ENCODE measurements at regions not wholly inside any gene's neighbourhood (a gene's known extent, or its start where the extent isn't known, plus 50 kb on each side); places are given as distances from the start of the nearest gene placed in this dataset.

- ATAC-seq, result no peak
- ChIA-PET POLR2A (ENCODE audit: unreplicated experiment) (no interaction called here), CTCF (no interaction called here)
- H3F3A ChIP-seq (ENCODE audit: low read length, unreplicated experiment), result no peaks in the 10 kb centered on the region
- H3K4me2 ChIP-seq (ENCODE audit: low read length), result no peak overlapping the region
- H3K9ac ChIP-seq (ENCODE audit: low read length), result no peak overlapping the region
- BruUV-seq (replicated peaks), result no TSS peak
- H4K20me1 ChIP-seq (ENCODE audit: low read length), result no peaks in the 10 kb centered on the region
- no peak overlapping the region for H3K4me3 ChIP-seq (ENCODE audit: low read length)
- TF ChIP-seq CTCF (conservative IDR thresholded peaks at IDR 0.05; ENCODE audit: low read depth, low read length), result no peak
- TF ChIP-seq EZH2phosphoT487 (IDR thresholded peaks at IDR 0.05; ENCODE audit: borderline replicate concordance, low read length), result no peak
- no peak for TF ChIP-seq EZH2 (IDR thresholded peaks at IDR 0.05; ENCODE audit: low read length, unreplicated experiment)
- H2AFZ ChIP-seq (ENCODE audit: low read length), result no peak overlapping the region
- H3K9me3 ChIP-seq (ENCODE audit: low read length), result no peaks in the 10 kb centered on the region
- H3K27me3 ChIP-seq (ENCODE audit: low read length), result no peaks in the 10 kb centered on the region
- H3K9me2 ChIP-seq (replicated peaks; ENCODE audit: low read length), result no peaks in the 10 kb centered on the region
- DNase-seq, result no peak
- no peaks in the 10 kb centered on the region for H3K4me1 ChIP-seq (ENCODE audit: insufficient read depth, low read length)
- intact Hi-C loops (cut with micrococcal nuclease), result no loop called here
- H3K36me3 ChIP-seq (ENCODE audit: low read depth, low read length), result no peaks in the 10 kb centered on the region
- no peak overlapping the region for H3K27ac ChIP-seq (ENCODE audit: low read length)
- H3K79me2 ChIP-seq (ENCODE audit: low read length), result no peaks in the 10 kb centered on the region
Observed at GRCh38 chr1:78419309-78419708, 71.5 kb upstream of the PTGFR start.

- no peak for DNase-seq
- H3K36me3 ChIP-seq (ENCODE audit: low read depth, low read length), result no peaks in the 10 kb centered on the region
- no peaks in the 10 kb centered on the region for H3K9me2 ChIP-seq (replicated peaks; ENCODE audit: low read length)
- 0 out of 2 replicates have a peak, but pooled peaks cover 7% of the 10 kb centered on the region for H3K4me1 ChIP-seq (ENCODE audit: insufficient read depth, low read length)
- H3F3A ChIP-seq (ENCODE audit: low read length, unreplicated experiment), result no peaks in the 10 kb centered on the region
- BruUV-seq (replicated peaks), result no TSS peak
- H3K27me3 ChIP-seq (ENCODE audit: low read length), result no peaks in the 10 kb centered on the region
- ChIA-PET CTCF (no interaction called here), POLR2A (ENCODE audit: unreplicated experiment) (no interaction called here)
- no peak overlapping the region for H3K4me2 ChIP-seq (ENCODE audit: low read length)
- H3K27ac ChIP-seq (ENCODE audit: low read length), result no peak overlapping the region
- ATAC-seq, result no peak
- TF ChIP-seq EZH2 (IDR thresholded peaks at IDR 0.05; ENCODE audit: low read length, unreplicated experiment), result no peak
- no peak for TF ChIP-seq EZH2phosphoT487 (IDR thresholded peaks at IDR 0.05; ENCODE audit: borderline replicate concordance, low read length)
- no peak for TF ChIP-seq CTCF (conservative IDR thresholded peaks at IDR 0.05; ENCODE audit: low read depth, low read length)
- no peak overlapping the region for H2AFZ ChIP-seq (ENCODE audit: low read length)
- intact Hi-C loops (cut with micrococcal nuclease), result no loop called here
- H3K4me3 ChIP-seq (ENCODE audit: low read length), result no peak overlapping the region
- H3K9ac ChIP-seq (ENCODE audit: low read length), result no peak overlapping the region
- no peaks in the 10 kb centered on the region for H3K79me2 ChIP-seq (ENCODE audit: low read length)
- no peaks in the 10 kb centered on the region for H4K20me1 ChIP-seq (ENCODE audit: low read length)
- H3K9me3 ChIP-seq (ENCODE audit: low read length), result no peaks in the 10 kb centered on the region
Observed at GRCh38 chr1:78420181-78420580, 70.6 kb upstream of the PTGFR start.

GRCh38 chr1:78420688-78421087 lies 70.1 kb upstream of the PTGFR start:
- Histone ChIP-seq H3K79me2 (ENCODE audit: low read length) (no peaks in the 10 kb centered on the region), H3K9me2 (replicated peaks; ENCODE audit: low read length) (no peaks in the 10 kb centered on the region), H3K27ac (ENCODE audit: low read length) (no peak overlapping the region), H3K36me3 (ENCODE audit: low read depth, low read length) (no peaks in the 10 kb centered on the region), H3K27me3 (ENCODE audit: low read length) (no peaks in the 10 kb centered on the region), H4K20me1 (ENCODE audit: low read length) (no peaks in the 10 kb centered on the region), H2AFZ (ENCODE audit: low read length) (no peak overlapping the region), H3K9ac (ENCODE audit: low read length) (no peak overlapping the region), H3K4me2 (ENCODE audit: low read length) (no peak overlapping the region), H3K4me3 (ENCODE audit: low read length) (no peak overlapping the region), H3F3A (ENCODE audit: low read length, unreplicated experiment) (no peaks in the 10 kb centered on the region), H3K9me3 (ENCODE audit: low read length) (no peaks in the 10 kb centered on the region), H3K4me1 (ENCODE audit: insufficient read depth, low read length) (0 out of 2 replicates have a peak, but pooled peaks cover 10% of the 10 kb centered on the region)
- TF ChIP-seq EZH2phosphoT487 (IDR thresholded peaks at IDR 0.05; ENCODE audit: borderline replicate concordance, low read length) (no peak), CTCF (conservative IDR thresholded peaks at IDR 0.05; ENCODE audit: low read depth, low read length) (no peak), EZH2 (IDR thresholded peaks at IDR 0.05; ENCODE audit: low read length, unreplicated experiment) (no peak)
- CTCF ChIA-PET, result no interaction called here
- ATAC-seq, result no peak
- BruUV-seq (replicated peaks), result no TSS peak
- no peak for DNase-seq
- POLR2A ChIA-PET (ENCODE audit: unreplicated experiment), result no interaction called here
- intact Hi-C loops (cut with micrococcal nuclease), result no loop called here

Measured in PC-3 (cell line).